ENCODE measurements at regions not wholly inside any gene's neighbourhood (a gene's known extent, or its start where the extent isn't known, plus 50 kb on each side); places are given as distances from the start of the nearest gene placed in this dataset.

GRCh38 chr1:69086148-69086547 lies 481.6 kb upstream of the LRRC7 start:
- no peak for TF ChIP-seq POLR2AphosphoS5 (IDR thresholded peaks at IDR 0.05; ENCODE audit: low read depth, low read length)
- no peak for TF ChIP-seq POLR2A (IDR thresholded peaks at IDR 0.05; ENCODE audit: low read depth, low read length)
- no peak for TF ChIP-seq TAF1 (IDR thresholded peaks at IDR 0.05; ENCODE audit: borderline replicate concordance, low read depth, low read length)

Data from GM12892 (cell line).